ENCODE measurements at regions not wholly inside any gene's neighbourhood (a gene's known extent, or its start where the extent isn't known, plus 50 kb on each side); places are given as distances from the start of the nearest gene placed in this dataset.

DNA sequence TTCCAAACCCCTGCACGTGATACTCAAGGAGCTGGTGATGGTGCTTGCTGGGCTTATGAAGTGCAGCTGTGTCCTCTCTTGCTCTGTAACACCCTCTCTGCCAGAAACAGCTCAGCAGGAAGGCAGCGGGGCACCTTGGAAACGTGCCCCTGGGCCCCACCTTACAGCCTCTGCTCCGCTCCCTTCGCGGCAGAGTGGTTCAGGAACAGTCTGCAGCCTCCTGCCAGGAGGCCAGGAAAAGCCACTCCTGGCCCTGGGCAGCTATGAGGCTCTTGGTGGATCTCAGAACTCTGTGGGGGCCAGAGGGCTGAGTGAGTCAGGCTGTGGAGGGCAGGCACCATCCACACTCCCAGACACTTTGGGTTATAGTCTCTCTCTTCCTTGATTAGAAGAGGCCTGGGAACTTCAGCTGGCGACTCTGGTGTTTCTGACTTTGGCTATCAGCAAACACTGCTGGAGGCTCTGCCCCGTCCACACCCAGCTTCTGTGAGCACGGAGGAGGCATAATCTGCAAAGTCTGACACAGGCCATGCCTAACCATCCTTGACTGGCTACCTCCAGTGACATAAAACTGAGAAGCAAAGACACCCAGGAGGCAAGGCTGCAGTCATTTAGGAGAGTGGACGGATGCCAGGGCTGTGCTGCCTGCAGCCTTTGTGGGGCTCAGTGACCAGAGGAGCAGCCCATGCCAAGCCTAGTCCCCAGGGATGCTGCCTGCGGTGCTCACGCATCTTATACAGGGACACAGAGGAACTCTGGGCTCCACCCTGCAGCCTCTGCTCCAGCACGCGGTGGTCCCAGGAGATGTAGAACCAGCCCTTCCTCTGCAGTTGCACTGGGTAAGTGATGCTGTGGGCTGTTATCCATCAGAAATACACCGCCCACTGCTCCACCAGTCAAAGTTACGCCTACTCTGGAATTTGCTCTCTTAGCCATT, 65.3 kb downstream of the METRNL start:
- DNase-seq (ENCODE audit: low read depth), result no peak

DNA sequence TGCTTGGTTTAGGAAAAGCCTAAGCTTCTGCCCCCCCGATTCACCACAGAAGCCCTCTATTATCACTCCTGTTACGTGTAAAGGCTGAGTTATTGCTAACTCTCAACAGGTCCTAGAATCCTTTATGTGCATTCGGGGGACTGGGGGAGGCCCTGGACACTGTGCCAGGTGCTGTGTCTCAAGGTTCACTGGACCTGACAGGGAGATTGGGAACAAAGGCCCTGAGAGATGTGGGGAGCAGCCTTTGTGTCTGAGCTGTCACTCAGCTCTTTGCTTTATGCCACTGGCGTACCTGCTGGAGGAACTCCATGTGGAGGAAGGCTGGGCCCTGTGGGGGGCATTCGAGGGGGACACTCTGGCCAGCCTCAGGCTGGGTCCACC, 65.9 kb downstream of the METRNL start:
- DNase-seq (ENCODE audit: low read depth), result no peak

DNA sequence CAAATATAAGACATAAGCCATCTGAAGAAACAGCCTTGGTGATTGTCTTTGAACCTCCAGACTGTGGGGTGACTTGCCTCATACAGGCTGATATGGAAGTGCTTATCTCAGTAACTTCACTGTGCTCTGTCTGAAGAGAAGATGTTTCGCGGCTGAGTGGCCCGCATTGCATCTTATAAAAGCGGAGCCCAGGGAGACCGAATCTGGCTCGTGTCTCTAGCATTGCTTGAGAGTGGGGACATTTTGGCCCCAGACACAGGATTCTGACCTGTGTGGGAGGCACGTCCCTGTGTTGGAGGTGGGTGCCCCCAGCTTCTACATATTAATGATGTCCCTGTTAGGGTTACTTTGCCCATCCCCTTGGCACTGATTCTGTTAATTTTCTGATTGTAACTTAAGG, 66.4 kb downstream of the METRNL start:
- DNase-seq (ENCODE audit: low read depth), result no peak

DNA sequence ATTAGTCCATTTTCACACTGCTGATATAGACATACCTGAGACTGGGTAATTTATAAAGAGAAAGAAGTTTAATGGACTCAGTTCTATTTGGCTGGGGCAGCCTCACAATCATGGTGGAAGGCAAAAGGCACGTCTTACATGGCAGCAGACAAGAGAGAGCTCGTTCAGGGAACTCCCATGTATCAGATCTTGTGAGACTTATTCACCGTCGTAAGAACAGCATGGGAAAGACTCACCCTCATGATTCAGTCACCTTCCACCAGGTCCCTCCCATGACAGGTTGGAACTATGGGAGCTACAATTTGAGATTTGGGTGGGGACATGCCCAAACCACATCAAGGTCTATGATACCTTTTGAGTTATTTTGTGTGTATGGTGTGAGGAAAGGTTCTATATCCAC, 66.9 kb downstream of the METRNL start:
- DNase-seq (ENCODE audit: low read depth), result no peak

DNA sequence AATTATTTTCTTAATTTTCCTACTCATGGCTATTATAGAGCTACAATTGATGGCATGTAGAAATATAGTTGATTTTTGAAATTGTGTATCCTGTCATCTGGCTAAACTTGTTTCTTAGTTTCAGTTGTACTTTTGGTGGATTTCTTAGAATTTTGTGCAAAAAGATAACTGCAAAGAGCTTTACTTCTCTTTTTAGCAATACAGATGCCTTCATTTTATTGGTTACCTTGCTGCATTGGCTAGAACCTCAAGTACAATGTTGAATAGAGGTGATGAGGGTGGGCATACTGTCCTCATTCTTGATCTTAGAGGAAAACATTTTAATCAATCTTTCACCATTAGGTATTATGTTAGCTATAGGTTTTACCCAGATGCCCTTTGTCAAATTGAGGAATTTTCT, 67.9 kb downstream of the METRNL start:
- no peak for DNase-seq (ENCODE audit: low read depth)

DNA sequence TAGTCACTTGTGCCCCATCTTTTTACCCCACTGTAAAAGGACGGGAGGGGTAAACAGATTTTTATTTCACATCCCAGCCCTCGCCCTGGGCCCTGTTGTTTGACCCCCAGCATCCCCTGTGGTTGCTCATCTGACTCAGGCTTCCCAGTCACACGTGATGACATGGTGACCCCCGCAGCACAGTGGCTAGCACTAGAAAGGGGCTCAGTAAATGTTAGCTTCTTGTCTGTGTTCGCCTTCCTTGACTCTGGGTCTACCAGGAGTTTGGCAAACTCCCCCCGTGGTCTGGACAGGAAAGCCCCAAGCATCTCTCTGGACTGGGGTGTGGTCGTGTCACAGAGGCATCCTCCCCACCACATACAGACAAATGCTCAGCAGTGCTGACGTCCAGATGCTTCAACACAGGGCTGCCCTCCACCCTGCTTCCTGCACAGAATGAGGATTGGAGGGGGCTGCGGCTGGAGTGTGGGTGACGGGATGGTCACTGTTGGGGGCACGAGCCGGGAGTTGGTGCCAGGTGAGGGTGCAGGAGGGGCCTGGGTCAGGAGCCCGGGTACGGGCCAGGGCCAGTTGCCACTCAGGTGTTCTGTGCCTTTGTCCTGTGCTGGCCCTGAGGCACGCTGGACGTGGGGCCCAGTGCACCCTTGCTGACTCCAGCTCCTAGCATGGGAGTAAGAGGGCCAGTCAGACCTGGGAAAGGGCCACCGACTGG, 69.1 kb downstream of the METRNL start:
- no peak for DNase-seq (ENCODE audit: low read depth)

DNA sequence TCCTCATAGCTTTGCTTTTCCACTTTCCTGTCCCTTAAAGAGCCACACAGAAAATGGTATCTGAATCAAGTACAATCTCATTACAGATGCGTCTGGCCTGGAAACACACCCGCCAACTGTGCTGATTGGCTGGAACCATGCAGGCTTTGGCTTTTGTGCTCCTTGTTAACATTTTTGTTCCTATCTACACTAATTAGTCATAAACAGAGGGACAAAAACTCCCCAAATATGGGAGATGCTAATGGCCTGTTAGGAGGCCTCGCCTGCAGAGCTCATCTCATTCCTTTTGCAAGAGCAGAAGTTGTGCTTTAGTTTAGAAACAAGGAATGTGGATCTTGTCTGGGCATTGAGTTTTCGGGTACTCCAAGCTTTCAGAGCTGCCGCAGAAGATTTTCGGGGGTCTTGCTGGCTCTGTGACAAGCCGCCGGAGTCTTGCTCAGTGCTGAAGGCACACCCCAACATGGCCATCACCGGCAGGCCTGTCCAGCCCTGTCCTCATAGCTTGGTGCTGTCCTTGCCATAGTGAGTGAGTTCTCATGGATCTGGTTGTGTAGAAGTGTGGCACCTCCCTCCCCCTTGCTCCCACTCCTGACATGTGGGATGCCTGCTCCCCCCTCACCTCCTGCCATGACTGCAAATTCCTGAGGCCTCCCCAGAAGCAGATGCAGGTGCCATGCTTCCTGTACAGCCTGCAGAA, 69.8 kb downstream of the METRNL start:
- DNase-seq (ENCODE audit: low read depth), result no peak

DNA sequence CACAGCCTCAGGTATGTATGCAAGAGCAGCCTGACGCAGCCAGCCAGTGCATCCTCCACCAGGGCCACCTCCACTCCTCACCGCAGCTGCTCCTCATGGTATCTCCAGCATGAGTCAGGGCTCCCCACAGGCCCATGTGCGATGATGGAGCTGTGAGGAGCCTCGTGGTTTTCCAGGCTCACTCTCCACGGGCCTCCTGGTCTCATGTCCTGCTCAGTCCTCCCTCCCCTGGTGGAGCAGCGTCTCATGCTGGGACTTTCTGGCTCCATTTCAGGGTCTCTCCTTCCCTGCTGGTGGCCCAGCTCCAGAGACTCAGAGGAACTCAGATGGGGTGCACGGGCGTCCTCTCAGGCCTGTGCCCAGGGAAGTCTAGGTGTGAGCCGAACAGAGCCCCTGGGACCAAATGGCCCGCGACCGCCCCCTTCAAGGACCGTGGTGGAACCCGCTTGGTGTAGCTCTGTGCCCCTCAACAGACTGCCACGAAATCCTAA, 70.4 kb downstream of the METRNL start:
- no peak for DNase-seq (ENCODE audit: low read depth)

DNA sequence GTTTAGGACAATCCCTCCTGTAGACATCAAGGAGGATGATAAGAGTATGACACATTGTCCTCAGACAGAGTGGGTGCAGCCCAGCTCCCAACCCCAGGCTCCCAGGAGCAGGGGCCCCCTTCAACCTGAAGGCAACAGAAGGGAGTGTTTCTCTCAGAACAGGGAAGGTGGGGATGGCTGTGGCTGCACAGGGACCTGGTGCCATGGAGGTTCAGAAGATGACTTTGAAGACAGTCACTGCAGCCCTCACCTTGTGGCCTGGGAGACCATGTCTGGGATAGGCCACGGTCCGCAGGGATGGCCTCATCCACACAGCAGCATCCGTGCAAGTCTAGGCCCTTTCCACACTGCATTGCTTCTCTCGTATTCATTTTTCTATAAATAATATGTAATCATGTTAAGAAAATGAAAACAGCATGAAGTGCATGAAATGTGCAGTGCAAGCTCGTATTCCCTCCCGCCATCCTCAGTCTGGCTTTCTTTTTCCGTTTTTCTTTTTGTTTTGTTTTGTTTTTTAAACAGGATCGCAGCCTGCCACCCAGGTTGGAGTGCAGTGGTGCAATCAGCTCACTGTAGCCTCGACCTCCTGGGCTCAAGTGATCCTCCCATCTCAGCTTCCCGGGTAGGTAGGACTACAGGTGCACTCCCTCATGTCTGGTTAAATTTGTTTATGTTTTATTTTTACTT, 71.1 kb downstream of the METRNL start:
- no peak for DNase-seq (ENCODE audit: low read depth)

DNA sequence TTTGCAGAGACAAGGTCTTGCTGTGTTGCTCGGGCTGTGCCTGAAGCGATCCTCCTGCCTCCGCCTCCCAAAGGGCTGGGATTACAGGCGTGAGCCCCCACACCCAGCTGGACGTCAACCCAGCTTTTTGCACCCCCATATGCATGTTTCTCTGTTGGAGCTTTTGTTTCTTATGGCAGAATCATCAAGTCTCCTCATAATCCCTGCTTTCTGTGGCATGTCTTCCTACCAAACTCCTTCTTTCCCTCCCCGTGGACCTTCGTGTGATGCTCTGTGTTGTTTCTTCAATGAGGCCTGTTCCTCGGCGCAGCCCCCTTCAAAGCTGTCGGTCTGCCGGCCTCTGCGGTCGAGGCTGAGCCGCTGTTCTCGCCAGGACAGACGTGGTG, 71.6 kb downstream of the METRNL start:
- no peak for DNase-seq (ENCODE audit: low read depth)

DNA sequence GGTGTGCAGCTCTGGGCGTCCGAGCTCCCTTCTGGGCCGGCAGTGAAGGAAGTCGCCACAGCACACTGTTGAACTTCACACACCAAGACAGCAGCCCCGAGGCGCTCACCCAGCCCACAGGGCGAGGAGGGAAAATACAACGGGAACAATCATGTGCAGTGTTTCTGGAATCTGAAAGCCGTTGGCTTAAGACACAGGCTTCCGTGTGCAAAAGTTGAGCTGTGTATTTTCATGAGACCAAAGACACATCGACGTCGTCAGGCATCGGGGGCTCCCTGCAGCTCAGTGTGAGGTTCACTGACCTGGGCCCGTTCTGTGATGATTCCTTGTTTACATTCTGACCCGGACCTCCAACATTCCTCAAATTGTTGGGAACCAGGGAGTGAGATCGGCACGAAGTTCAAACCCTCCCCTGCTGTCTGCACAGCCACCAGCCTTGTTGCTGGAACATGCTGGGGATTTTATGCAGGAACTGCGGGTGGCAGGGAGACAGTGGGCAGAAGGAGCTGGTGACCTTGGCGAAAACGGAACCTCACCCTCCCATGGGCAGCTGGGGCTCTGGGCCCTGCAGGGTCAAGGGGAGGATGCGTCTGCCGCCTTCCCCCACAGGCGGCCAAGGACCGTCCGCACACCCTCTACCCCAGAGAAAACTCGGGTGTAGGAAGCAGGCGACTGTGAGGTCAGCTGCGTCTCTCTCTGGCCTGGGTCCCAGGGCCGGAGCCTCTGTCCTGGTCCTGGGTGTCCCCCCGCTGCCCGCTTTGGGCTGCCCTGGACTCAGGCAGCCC, 72.2 kb downstream of the METRNL start:
- DNase-seq (ENCODE audit: low read depth), result no peak

DNA sequence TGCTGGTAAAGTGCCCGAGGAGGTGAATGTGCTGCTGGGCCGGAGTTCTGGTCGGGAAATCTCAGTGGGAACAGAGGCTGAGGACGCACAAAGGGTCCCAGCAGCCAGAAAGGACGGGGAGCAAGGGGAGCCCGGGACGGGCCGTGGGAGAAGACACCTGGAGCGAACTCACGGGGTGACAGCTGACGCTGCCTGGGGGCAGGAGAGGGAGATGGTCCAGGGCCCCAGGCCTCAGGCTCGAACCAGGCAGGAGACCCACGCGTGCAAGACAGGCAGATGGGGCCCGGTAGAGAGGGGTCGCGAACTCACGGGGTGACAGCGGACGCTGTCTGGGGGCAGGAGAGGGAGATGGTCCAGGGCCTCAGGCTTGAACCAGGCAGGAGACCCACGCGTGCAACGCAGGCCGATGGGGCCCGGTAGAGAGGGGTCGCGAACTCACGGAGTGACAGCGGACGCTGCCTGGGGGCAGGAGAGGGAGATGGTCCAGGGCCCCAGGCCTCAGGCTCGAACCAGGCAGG, 72.9 kb downstream of the METRNL start:
- DNase-seq (ENCODE audit: low read depth), result no peak

DNA sequence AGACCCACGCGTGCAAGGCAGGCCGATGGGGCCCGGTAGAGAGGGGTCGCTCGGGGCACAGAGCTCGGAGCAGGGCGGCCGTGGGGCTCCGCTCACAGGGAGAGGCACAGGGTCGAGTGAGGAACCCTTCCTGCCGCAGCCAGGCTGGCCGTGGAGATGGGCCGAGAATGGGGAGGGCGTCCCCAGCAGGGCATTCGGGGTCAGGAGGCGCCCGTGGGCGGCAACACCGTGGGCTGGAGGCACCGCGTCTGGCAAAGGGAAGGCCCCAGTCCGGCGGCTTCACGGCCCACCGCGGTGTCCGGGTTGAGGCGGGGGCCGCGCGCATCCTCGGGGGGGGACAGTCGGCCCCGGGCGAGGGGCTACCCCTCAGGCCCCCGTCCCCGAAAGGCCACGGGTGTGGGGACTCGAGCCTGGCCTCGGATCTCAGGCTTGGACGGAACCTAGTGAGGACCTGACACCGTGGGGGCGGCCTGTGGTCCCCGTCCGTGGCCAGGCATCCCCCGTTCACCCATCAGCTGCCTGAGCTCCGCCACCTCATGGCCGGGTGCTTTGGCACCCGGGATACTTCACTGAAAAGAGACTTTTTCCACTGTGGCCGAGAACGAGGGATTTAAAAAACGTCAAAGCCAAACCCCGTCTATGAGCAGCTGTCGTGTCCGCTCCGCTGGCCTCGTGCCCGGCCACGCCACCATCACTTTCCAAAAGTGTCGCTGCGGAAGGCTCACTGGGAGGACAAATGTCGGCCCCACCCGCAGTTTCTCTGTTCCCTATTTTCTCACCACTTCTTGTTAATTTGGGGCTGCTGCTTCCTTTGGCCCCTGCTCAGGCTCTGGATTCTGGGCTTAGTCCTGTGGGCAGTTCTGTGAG, 73.6 kb downstream of the METRNL start:
- no peak for DNase-seq (ENCODE audit: low read depth)

DNA sequence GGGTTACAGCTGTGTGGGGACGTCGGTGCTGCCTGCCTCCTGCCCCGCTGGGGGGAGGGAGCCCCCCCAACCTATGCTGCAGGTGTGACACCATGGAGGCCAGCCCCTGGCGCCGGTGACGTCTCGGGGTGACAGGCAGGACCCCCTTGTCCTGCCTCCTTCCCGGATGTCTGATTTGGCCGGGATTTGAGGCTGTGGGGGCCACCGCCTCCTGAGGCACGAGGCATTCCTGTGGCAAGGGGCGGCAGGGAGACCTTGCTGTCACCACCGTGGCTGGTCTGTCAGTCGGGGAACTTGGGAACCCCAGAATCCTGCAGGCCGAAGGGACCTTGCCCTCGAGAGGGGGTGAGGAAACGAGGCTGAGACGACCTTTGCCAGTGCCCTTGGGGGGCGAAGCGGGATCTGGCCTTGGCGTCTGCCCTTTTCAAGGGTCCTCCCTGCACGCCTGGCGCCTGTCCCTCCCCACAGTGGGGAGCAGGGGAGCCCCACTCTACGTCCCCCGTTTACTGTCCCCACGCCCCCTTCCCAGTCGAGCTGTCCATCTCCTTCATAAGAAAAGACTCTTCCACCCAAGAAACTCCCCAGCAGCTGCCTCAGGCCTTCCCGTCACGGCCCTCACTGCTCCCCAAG, 74.4 kb downstream of the METRNL start:
- DNase-seq (ENCODE audit: low read depth), result no peak

DNA sequence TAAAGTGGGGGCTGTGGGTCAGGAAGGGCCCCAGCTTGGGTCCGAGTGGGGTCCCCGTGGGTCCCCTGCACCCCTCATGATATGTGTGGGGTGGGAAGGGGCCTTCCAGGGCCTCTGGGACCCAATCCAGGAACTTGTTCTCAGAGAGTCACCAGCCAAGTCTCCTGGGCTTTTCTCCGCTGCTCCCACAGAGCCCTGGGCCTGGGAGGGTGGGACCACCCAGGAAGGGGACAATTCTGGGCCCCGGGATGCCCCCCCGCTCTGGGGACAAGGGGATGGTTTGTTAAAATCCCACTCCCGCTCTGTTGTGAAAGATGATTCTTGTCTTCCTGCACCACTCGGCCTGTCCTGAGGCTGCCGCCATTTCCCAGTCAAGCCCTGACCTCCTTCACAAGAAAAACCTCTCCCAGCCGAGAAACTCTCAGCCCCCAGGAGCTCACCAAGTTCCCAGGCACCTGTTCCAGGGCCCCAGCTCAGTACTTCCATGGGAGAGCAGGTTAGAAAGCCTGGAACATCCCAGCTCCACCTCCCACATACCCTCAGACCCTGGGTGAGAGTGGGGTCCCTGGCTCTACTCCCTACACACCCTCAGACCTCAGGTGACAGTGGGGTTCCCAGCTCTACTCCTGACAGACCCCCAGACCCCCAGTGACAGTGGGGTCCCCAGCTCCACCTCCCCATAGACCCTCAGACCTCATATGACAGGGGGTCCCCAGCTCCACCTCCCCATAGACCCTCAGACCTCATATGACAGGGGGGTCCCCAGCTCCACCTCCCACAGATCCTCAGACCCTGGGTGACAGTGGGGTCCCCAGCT, 75.1 kb downstream of the METRNL start:
- DNase-seq (ENCODE audit: low read depth), result no peak

DNA sequence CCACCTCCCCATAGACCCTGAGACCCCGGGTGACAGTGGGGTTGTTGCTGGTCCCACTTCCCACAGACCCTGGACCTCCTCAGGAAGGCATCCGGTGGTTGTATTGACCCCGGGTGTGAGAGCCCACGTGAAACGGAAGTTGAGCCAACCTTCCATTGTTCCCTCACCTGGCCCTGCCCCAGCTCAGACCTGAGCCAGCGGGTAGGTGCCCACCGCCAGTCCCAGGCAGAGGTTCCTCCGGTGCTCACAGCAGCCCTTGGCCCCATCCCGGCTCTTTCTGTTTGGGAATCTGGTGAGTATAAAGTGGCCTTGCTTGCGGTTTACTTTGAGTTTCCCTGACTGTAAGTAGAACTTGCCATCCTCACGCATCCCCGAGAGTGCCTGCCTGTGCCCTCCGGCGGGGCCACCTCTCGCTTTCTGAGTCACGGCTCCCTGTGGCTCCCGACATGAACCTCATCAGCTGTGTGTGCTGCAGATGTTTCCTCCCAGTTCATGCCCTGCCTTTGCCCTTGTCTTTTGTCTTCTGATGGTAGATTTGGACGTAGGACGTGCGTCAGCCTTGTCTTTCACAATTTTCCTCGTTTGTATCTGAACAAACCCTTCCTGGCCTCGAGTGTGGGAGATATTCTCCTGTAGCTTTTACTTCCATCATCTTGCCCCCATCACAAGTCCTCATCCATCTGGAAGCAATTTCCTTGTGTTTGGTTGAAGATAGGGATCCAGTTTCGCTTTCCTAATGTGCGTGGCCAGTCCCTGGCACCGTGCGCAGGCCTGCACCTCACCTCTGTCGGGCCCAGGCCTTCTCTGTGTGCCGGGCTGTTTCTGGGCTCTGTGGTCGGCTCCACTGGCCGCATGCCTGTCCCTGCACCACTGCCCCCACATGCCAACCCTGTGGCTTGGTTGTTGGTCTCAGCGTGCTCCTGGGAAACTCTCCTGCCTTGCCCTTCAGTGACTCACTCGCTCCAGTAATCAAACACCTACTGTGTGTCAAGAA, 76.0 kb downstream of the METRNL start:
- DNase-seq (ENCODE audit: low read depth), result peak; percentile 12

DNA sequence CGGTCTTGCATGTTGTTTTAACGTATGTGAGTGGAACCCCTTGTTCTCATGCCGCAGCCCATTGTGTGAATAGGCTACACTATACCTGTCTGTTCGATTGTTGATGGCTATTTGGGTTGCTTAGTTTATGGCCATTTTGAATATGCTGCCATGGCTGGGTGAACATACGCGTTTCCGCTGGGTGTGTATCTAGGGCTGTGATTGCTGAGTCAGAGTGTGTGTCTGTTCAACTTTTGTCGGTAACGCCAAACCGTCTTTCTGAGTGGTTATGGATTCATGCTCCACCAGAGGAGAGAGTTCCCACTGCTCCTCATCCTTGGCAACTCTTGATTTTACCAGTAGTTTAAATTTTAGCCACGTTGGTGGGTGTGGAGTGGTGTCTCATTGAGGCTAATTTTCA, 77.0 kb downstream of the METRNL start:
- no peak for DNase-seq (ENCODE audit: low read depth)

All from iris pigment epithelial cell (primary cell).